Activated CD8-positive, alpha-beta memory T cell treated with anti-CD3 and anti-CD28 coated beads, Interleukin-2, amount 50 U/mL, for 1 hour (primary cell): ENCODE measurements at regions not wholly inside any gene's neighbourhood (a gene's known extent, or its start where the extent isn't known, plus 50 kb on each side); places are given as distances from the start of the nearest gene placed in this dataset.

Experiments
- DNase-seq: peaks from one replicate; pipeline ENCODE4 v3.0.0-alpha.2; 2020; ENCODE audit errors: extremely low read depth

- DNase-seq = no peak
These were observed 296.5 kb upstream of the THSD7B start for GRCh38 chr2:136468799-136469369.

- DNase-seq = no peak
These were observed 312.8 kb upstream of the THSD7B start for GRCh38 chr2:136452528-136452927.

- no peak for DNase-seq
These were observed 316.2 kb upstream of the THSD7B start for GRCh38 chr2:136448986-136449780.

GRCh38 chr2:136448432-136448831 lies 316.9 kb upstream of the THSD7B start:
- no peak for DNase-seq

GRCh38 chr2:136444323-136444722 lies 321.0 kb upstream of the THSD7B start:
- DNase-seq = no peak

GRCh38 chr2:136443661-136444060 lies 321.7 kb upstream of the THSD7B start:
- no peak for DNase-seq

- no peak for DNase-seq
These were observed 323.2 kb upstream of the THSD7B start for GRCh38 chr2:136441979-136442714.

- DNase-seq = no peak
These were observed 321.2 kb upstream of the CXCR4 start for GRCh38 chr2:136439064-136439676.

- no peak for DNase-seq
These were observed 319.5 kb upstream of the CXCR4 start for GRCh38 chr2:136437461-136437860.

GRCh38 chr2:136436936-136437335 lies 319.0 kb upstream of the CXCR4 start:
- DNase-seq = no peak

GRCh38 chr2:136434251-136434715 lies 316.3 kb upstream of the CXCR4 start:
- no peak for DNase-seq

GRCh38 chr2:136433261-136433660 lies 315.3 kb upstream of the CXCR4 start:
- no peak for DNase-seq

- DNase-seq = no peak
These were observed 306.2 kb upstream of the CXCR4 start for GRCh38 chr2:136424112-136424511.

GRCh38 chr2:136423516-136423996 lies 305.6 kb upstream of the CXCR4 start:
- peak; percentile 55 for DNase-seq

- DNase-seq = no peak
These were observed 304.6 kb upstream of the CXCR4 start for GRCh38 chr2:136422512-136422911.

GRCh38 chr2:136420346-136420745 lies 302.4 kb upstream of the CXCR4 start:
- DNase-seq = no peak

- DNase-seq = no peak
These were observed 294.0 kb upstream of the CXCR4 start for GRCh38 chr2:136411946-136412345.

- DNase-seq = no peak
These were observed 292.7 kb upstream of the CXCR4 start for GRCh38 chr2:136410673-136411072.

GRCh38 chr2:136408795-136409194 lies 290.8 kb upstream of the CXCR4 start:
- no peak for DNase-seq

GRCh38 chr2:136407952-136408318 lies 290.0 kb upstream of the CXCR4 start:
- DNase-seq = no peak

- no peak for DNase-seq
These were observed 289.4 kb upstream of the CXCR4 start for GRCh38 chr2:136407117-136407951.
